Kidney (tissue), 13 donors: ENCODE measurements at regions not wholly inside any gene's neighbourhood (a gene's known extent, or its start where the extent isn't known, plus 50 kb on each side); places are given as distances from the start of the nearest gene placed in this dataset.

ENCODE experiments used
- DNase-seq, 5 donors: peaks; one replicate each; pipeline ENCODE4 v3.0.0-alpha.2; 2013 to 2020
- FAIRE-seq: peaks from 2 replicates; lab custom pipeline; 2012; peaks lifted over from hg19 to GRCh38; lab: Jason Lieb, UNC
- H3K27ac ChIP-seq, 2 donors: one replicate each; pipeline ENCODE4 v1.7.0; 2013; ENCODE audit warnings: low read depth in 2 of 2, low read length in 2 of 2, inconsistent platforms in 1 of 2
- H3K27me3 ChIP-seq: one replicate; pipeline ENCODE4 v1.7.1; 2013; ENCODE audit warnings: low read length, inconsistent platforms; ENCODE audit not compliant: control insufficient read depth, insufficient read depth
- H3K36me3 ChIP-seq, 3 donors: one replicate each; pipeline versions ENCODE4 v1.7.0 to v1.7.1; 2013; ENCODE audit warnings: low read length in 3 of 3, control low read depth in 1 of 3, inconsistent platforms in 1 of 3; ENCODE audit not compliant: insufficient read depth in 3 of 3, control insufficient read depth in 2 of 3
- H3K4me1 ChIP-seq, 3 donors: one replicate each; pipeline versions ENCODE4 v1.7.0 to v1.7.1; 2013; ENCODE audit warnings: low read length in 3 of 3, inconsistent platforms in 1 of 3, low read depth in 1 of 3; ENCODE audit not compliant: control insufficient read depth in 2 of 3, insufficient read depth in 2 of 3
- H3K4me3 ChIP-seq, 3 donors: one replicate each; pipeline versions ENCODE4 v1.7.0 to v1.8.1; 2013; ENCODE audit warnings: low read length in 3 of 3, control low read depth in 1 of 3, inconsistent platforms in 1 of 3
- H3K9ac ChIP-seq, 3 donors: one replicate each; pipeline versions ENCODE4 v1.7.0 to v1.7.1; 2013; ENCODE audit warnings: low read length in 3 of 3, control low read depth in 1 of 3, inconsistent platforms in 1 of 3
- H3K9me3 ChIP-seq, 3 donors: one replicate each; pipeline versions ENCODE4 v1.7.0 to v1.7.1; 2013; ENCODE audit warnings: low read length in 3 of 3, control low read depth in 1 of 3, inconsistent platforms in 1 of 3; ENCODE audit not compliant: control insufficient read depth in 2 of 3, insufficient read depth in 1 of 3
- intact Hi-C: fragments of 100-400 bp; cut with DNase I; formaldehyde crosslinking; loops from one replicate; pipeline ENCODE4 v1.11.1; 2022
- TF ChIP-seq, protein P1 (sequence below): IDR thresholded peaks from 3 replicates; pipeline ENCODE4 v1.5.1; 2012; ENCODE audit warnings: mild to moderate bottlenecking, moderate library complexity, borderline replicate concordance; ENCODE audit not compliant: insufficient read depth; ENCODE audit errors: extremely low read depth
- donor health status: control.
- donor health status: control.
- donor health status: control.
- donor health status: control.
- donor health status: control.
- donor health status: DM: yes; HTN: yes; CAD: no.
- donor health status: Normal renal cell carcinoma (clear cell type).

DNA sequence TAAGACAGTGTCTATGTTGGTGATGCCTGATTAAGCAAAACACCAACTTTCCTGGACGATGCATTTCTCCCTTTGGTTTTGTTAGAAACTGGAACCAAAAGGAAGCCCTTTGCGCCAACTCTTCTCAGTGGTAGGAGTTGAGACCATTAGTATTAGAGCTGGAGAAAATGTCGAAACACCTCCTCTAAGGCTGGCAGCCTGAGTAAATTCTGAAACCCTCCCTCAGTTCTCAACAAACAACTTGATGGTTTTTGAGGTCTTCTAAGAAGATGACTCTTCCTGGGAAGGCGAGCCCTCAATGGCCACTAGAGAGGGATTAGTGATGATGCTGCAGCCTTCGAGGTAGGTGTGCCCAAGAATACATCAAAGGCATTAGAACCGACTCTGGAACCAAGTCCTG is 78.4 kb upstream of the CCN6 start:
- H3K9ac ChIP-seq, result no peak overlapping the region
- H3K27me3 ChIP-seq, result no peaks in the 10 kb centered on the region
- TF ChIP-seq, protein P1, sequence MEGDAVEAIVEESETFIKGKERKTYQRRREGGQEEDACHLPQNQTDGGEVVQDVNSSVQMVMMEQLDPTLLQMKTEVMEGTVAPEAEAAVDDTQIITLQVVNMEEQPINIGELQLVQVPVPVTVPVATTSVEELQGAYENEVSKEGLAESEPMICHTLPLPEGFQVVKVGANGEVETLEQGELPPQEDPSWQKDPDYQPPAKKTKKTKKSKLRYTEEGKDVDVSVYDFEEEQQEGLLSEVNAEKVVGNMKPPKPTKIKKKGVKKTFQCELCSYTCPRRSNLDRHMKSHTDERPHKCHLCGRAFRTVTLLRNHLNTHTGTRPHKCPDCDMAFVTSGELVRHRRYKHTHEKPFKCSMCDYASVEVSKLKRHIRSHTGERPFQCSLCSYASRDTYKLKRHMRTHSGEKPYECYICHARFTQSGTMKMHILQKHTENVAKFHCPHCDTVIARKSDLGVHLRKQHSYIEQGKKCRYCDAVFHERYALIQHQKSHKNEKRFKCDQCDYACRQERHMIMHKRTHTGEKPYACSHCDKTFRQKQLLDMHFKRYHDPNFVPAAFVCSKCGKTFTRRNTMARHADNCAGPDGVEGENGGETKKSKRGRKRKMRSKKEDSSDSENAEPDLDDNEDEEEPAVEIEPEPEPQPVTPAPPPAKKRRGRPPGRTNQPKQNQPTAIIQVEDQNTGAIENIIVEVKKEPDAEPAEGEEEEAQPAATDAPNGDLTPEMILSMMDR, result no peak
- no peak overlapping the region for H3K27ac ChIP-seq
- H3K9me3 ChIP-seq, result no peaks in the 10 kb centered on the region
- H3K4me3 ChIP-seq, result no peak overlapping the region
- FAIRE-seq, result no peak
- intact Hi-C loops, result no loop called here
- H3K4me1 ChIP-seq, result no peaks in the 10 kb centered on the region
- DNase-seq, result no peak
- H3K36me3 ChIP-seq, result no peaks in the 10 kb centered on the region

DNA sequence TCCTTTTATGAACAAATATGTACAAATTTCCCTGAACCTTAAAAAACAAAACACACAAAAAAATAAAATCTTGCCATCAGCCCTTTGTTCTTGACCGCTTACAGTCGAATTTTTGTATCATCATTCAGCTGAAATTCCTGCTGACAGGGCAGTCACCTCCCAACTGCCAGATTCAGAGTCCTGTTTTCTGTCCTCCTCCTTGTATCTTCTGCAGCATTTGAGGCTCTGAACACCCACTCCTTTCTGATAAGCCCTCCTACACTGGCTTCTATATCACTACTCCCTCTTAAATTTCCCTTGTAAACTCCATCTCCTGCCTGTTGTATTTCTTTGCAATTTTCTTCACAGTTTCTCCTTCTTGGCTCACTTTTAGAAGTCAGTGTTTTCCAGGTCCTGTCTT is 77.8 kb upstream of the CCN6 start:
- no peak for FAIRE-seq
- DNase-seq, result no peak
- H3K27ac ChIP-seq, result no peak overlapping the region
- no peaks in the 10 kb centered on the region for H3K36me3 ChIP-seq
- TF ChIP-seq, protein P1, result no peak
- intact Hi-C loops, result no loop called here
- H3K9ac ChIP-seq, result no peak overlapping the region
- no peaks in the 10 kb centered on the region for H3K4me1 ChIP-seq
- no peaks in the 10 kb centered on the region for H3K9me3 ChIP-seq
- no peak overlapping the region for H3K4me3 ChIP-seq
- no peaks in the 10 kb centered on the region for H3K27me3 ChIP-seq

DNA sequence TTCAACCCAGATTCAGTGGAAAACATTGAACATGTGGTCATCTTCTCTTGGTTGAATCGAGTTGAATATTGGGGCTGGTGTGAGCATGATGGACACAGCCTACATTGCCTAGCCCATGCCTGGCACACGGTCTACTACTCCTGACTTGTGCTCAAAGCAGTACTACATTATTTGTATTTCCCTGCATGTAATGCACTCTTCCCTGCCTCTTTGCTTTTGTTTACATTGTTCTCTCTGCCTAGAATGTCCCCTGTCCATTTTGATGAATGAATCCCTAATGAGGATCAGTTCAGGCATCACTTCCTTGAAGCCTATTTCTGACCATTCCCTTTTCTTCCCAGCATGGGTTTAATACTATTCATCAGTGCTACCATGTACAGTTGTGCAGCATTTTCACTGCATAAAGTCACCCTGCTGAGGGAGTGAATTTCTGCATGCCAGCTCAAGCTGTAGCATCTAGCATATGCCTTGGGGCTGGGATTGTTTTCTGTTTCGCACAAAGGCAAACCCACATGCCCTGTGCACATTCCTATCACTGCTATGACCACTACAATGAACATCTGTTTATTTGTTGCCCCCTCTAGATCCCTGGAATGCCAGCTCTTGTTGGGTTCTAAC is 75.3 kb upstream of the CCN6 start:
- Histone ChIP-seq H3K9me3 (no peaks in the 10 kb centered on the region), H3K9ac (no peak overlapping the region), H3K4me1 (no peaks in the 10 kb centered on the region), H3K27ac (no peak overlapping the region), H3K36me3 (no peaks in the 10 kb centered on the region), H3K27me3 (no peaks in the 10 kb centered on the region), H3K4me3 (no peak overlapping the region)
- DNase-seq (no peak), FAIRE-seq (no peak)
- intact Hi-C loops, result no loop called here
- TF ChIP-seq, protein P1, result no peak

DNA sequence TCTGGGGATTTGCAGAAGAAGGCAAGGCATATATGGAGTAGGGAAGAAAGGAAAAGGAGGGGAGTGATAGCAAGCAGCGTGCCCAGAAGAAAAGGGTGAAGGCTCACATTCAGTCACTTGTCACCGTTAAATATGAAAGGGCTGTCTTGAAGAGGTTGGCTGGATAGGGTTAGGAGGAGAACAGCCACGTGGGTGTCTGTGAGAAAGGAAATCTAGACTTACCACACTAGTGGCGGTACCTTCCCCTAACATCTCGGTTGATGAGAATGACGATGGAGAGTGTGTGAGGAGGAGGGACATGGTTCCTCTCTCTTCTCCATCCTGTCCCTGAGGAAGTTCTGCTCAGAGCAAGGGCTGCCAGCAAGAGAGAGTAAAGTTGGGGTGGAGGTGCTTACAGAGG is 74.3 kb upstream of the CCN6 start:
- FAIRE-seq, result no peak
- Histone ChIP-seq H3K9ac (no peak overlapping the region), H3K36me3 (no peaks in the 10 kb centered on the region), H3K9me3 (no peaks in the 10 kb centered on the region), H3K27me3 (no peaks in the 10 kb centered on the region), H3K27ac (no peak overlapping the region), H3K4me1 (no peaks in the 10 kb centered on the region), H3K4me3 (no peak overlapping the region)
- no peak for DNase-seq
- intact Hi-C loops, result no loop called here
- TF ChIP-seq, protein P1, result no peak
